ENCODE measurements at regions not wholly inside any gene's neighbourhood (a gene's known extent, or its start where the extent isn't known, plus 50 kb on each side); places are given as distances from the start of the nearest gene placed in this dataset.

GRCh38 chr10:128950159-128950915 is 516.7 kb upstream of the MGMT start:
- no peak overlapping the region for H2AFZ ChIP-seq (ENCODE audit: low read depth, low read length)
- DNase-seq (ENCODE audit: low read depth, low spot score) (no peak), FAIRE-seq (no peak)
- no peaks in the 10 kb centered on the region for H3K36me3 ChIP-seq (ENCODE audit: control insufficient read depth in 2 of 2, extremely low read depth in 1 of 2, insufficient read depth in 2 of 2, low read length in 2 of 2)
- H3K4me2 ChIP-seq (ENCODE audit: insufficient read depth, low read length): no peak overlapping the region
- no peaks in the 10 kb centered on the region for H3K4me1 ChIP-seq (ENCODE audit: control insufficient read depth, extremely low read depth, insufficient read depth, low read length)
- no peaks in the 10 kb centered on the region for H3K9me1 ChIP-seq (replicated peaks; ENCODE audit: control insufficient read depth, extremely low read depth, insufficient read depth, low read length)
- H3K9ac ChIP-seq (replicated peaks; ENCODE audit: extremely low read depth, insufficient read depth, low read length): no peak overlapping the region
- dilution Hi-C loops (cut with MboI; ENCODE audit: extremely low pct_ligation_motif_present, low sequenced_read_pairs) (no loop called here), intact Hi-C loops (cut with micrococcal nuclease) (no loop called here)
- peaks cover 3% of the 10 kb centered on the region for H3K9me3 ChIP-seq (replicated peaks; ENCODE audit: control insufficient read depth, insufficient read depth, low read length)
- no peaks in the 10 kb centered on the region for H3K79me2 ChIP-seq (ENCODE audit: control insufficient read depth, insufficient read depth, low read length)
- H4K20me1 ChIP-seq (replicated peaks; ENCODE audit: control insufficient read depth, extremely low read depth, insufficient read depth, low read length): no peaks in the 10 kb centered on the region
- BruUV-seq (replicated peaks): no TSS peak
- H3K27me3 ChIP-seq (ENCODE audit: control insufficient read depth in 2 of 2, insufficient read depth in 2 of 2, low read length in 2 of 2): no peaks in the 10 kb centered on the region
- no peak overlapping the region for H3K4me3 ChIP-seq (replicated peaks in 1 of 3; ENCODE audit: insufficient read depth in 1 of 3, low read depth in 1 of 3, low read length in 3 of 3)
- CTCF ChIA-PET: no interaction called here
- no peak for TF ChIP-seq FOS (IDR thresholded peaks at IDR 0.05; ENCODE audit: borderline replicate concordance, insufficient read depth, low read length)
- TF ChIP-seq POLR2AphosphoS5 (IDR thresholded peaks at IDR 0.05; ENCODE audit: insufficient read depth, low read depth, low read length): no peak
- H3K27ac ChIP-seq (ENCODE audit: insufficient read depth, low read depth, low read length): no peak overlapping the region
- POLR2A ChIA-PET: no interaction called here

GRCh38 chr10:128950916-128951275 is 516.1 kb upstream of the MGMT start:
- peaks cover 3% of the 10 kb centered on the region for H3K9me3 ChIP-seq (replicated peaks; ENCODE audit: control insufficient read depth, insufficient read depth, low read length)
- dilution Hi-C loops (cut with MboI; ENCODE audit: extremely low pct_ligation_motif_present, low sequenced_read_pairs): no loop called here
- DNase-seq (ENCODE audit: low read depth, low spot score): no peak
- no peaks in the 10 kb centered on the region for H3K4me1 ChIP-seq (ENCODE audit: control insufficient read depth, extremely low read depth, insufficient read depth, low read length)
- H3K9ac ChIP-seq (replicated peaks; ENCODE audit: extremely low read depth, insufficient read depth, low read length): no peak overlapping the region
- intact Hi-C loops (cut with micrococcal nuclease): no loop called here
- POLR2A ChIA-PET: no interaction called here
- no peak overlapping the region for H3K4me2 ChIP-seq (ENCODE audit: insufficient read depth, low read length)
- no peaks in the 10 kb centered on the region for H3K27me3 ChIP-seq (ENCODE audit: control insufficient read depth in 2 of 2, insufficient read depth in 2 of 2, low read length in 2 of 2)
- CTCF ChIA-PET: no interaction called here
- H3K4me3 ChIP-seq (replicated peaks in 1 of 3; ENCODE audit: insufficient read depth in 1 of 3, low read depth in 1 of 3, low read length in 3 of 3): no peak overlapping the region
- H3K27ac ChIP-seq (ENCODE audit: insufficient read depth, low read depth, low read length): no peak overlapping the region
- no peak for FAIRE-seq
- no peaks in the 10 kb centered on the region for H3K79me2 ChIP-seq (ENCODE audit: control insufficient read depth, insufficient read depth, low read length)
- no TSS peak for BruUV-seq (replicated peaks)
- no peaks in the 10 kb centered on the region for H3K9me1 ChIP-seq (replicated peaks; ENCODE audit: control insufficient read depth, extremely low read depth, insufficient read depth, low read length)
- no peaks in the 10 kb centered on the region for H3K36me3 ChIP-seq (ENCODE audit: control insufficient read depth in 2 of 2, extremely low read depth in 1 of 2, insufficient read depth in 2 of 2, low read length in 2 of 2)
- no peak for TF ChIP-seq EZH2 (IDR thresholded peaks at IDR 0.05; ENCODE audit: borderline replicate concordance, low read depth, low read length, severe bottlenecking)
- no peak for TF ChIP-seq POLR2AphosphoS5 (IDR thresholded peaks at IDR 0.05; ENCODE audit: insufficient read depth, low read depth, low read length)
- no peak for TF ChIP-seq MAX (IDR thresholded peaks at IDR 0.05; ENCODE audit: insufficient read depth, insufficient read length)
- TF ChIP-seq CTCF (IDR thresholded peaks at IDR 0.05; ENCODE audit: extremely low read depth in 1 of 2, insufficient read depth in 1 of 2, low read depth in 1 of 2, low read length in 2 of 2): no peak
- no peaks in the 10 kb centered on the region for H4K20me1 ChIP-seq (replicated peaks; ENCODE audit: control insufficient read depth, extremely low read depth, insufficient read depth, low read length)
- H2AFZ ChIP-seq (ENCODE audit: low read depth, low read length): no peak overlapping the region
